DOHH2 (cell line): ENCODE measurements at regions not wholly inside any gene's neighbourhood (a gene's known extent, or its start where the extent isn't known, plus 50 kb on each side); places are given as distances from the start of the nearest gene placed in this dataset.

ENCODE experiments used
- H3F3A ChIP-seq: fragments of 200-600 bp; sonication (generic), shearing (Covaris generic); 2 replicates; pipeline ENCODE4 v1.6.0; 2016; ENCODE audit warnings: antibody characterized with exemption, mild to moderate bottlenecking; ENCODE audit not compliant: control insufficient read depth, insufficient read depth
- H3K27ac ChIP-seq: fragments of 200-600 bp; sonication (generic); 2 replicates; pipeline ENCODE4 v1.5.1; 2014; ENCODE audit warnings: low read depth, mild to moderate bottlenecking, low read length, moderate library complexity
- H3K27me3 ChIP-seq: fragments of 200-600 bp; sonication (generic); 2 replicates; pipeline ENCODE4 v1.6.1; 2014; ENCODE audit warnings: mild to moderate bottlenecking, low read length, mixed read lengths; ENCODE audit not compliant: control insufficient read depth
- H3K36me3 ChIP-seq: fragments of 200-600 bp; sonication (generic); 2 replicates; pipeline ENCODE4 v1.6.1; 2014; ENCODE audit warnings: mild to moderate bottlenecking, low read length, moderate library complexity, mixed read lengths; ENCODE audit not compliant: control insufficient read depth
- H3K4me1 ChIP-seq: fragments of 200-600 bp; sonication (generic); 2 replicates; pipeline ENCODE4 v1.6.1; 2014; ENCODE audit warnings: mild to moderate bottlenecking, low read length, mixed read lengths; ENCODE audit not compliant: control insufficient read depth
- H3K4me2 ChIP-seq: fragments of 200-600 bp; sonication (generic); 2 replicates; pipeline ENCODE4 v1.6.0; 2014; ENCODE audit warnings: mild to moderate bottlenecking, low read length, moderate library complexity
- H3K4me3 ChIP-seq: fragments of 200-600 bp; sonication (generic); 2 replicates; pipeline ENCODE4 v1.5.1; 2014; ENCODE audit warnings: mild to moderate bottlenecking, low read length, mixed read lengths
- H3K79me2 ChIP-seq: fragments of 200-600 bp; sonication (generic); 2 replicates; pipeline ENCODE4 v1.6.1; 2014; ENCODE audit warnings: mild to moderate bottlenecking, low read length, mixed read lengths; ENCODE audit not compliant: control insufficient read depth
- H3K9me2 ChIP-seq: fragments of 200-600 bp; sonication (generic); replicated peaks from 2 replicates; pipeline ENCODE4 v1.6.1; 2014; ENCODE audit warnings: mild to moderate bottlenecking, low read length, mixed read lengths; ENCODE audit not compliant: control insufficient read depth
- H3K9me3 ChIP-seq: fragments of 200-600 bp; sonication (generic); 2 replicates; pipeline ENCODE4 v1.6.1; 2014; ENCODE audit warnings: antibody characterized with exemption, low read length, mixed read lengths; ENCODE audit not compliant: control insufficient read depth, insufficient read depth
- H4K20me1 ChIP-seq: fragments of 200-600 bp; sonication (generic); 2 replicates; pipeline ENCODE4 v1.6.0; 2014; ENCODE audit warnings: low read depth, mild to moderate bottlenecking, antibody characterized with exemption, low read length, moderate library complexity; ENCODE audit not compliant: control insufficient read depth, insufficient read depth
- EZH2phosphoT487 ChIP-seq: fragments of 200-600 bp; sonication (generic); IDR thresholded peaks from 2 replicates; pipeline ENCODE4 v1.6.1; 2017; ENCODE audit warnings: borderline replicate concordance, mild to moderate bottlenecking, antibody characterized with exemption, low read length, moderate library complexity, mixed read lengths
- TF ChIP-seq, protein P1 (sequence below): fragments of 200-600 bp; sonication (generic); IDR thresholded peaks from one replicate; pipeline ENCODE4 v1.5.1; 2014; ENCODE audit warnings: antibody characterized with exemption, mild to moderate bottlenecking, low read depth, low read length; ENCODE audit not compliant: poor library complexity, severe bottlenecking

- no peaks in the 10 kb centered on the region for H3K9me3 ChIP-seq
- no peak for TF ChIP-seq EZH2phosphoT487
- TF ChIP-seq, protein P1, sequence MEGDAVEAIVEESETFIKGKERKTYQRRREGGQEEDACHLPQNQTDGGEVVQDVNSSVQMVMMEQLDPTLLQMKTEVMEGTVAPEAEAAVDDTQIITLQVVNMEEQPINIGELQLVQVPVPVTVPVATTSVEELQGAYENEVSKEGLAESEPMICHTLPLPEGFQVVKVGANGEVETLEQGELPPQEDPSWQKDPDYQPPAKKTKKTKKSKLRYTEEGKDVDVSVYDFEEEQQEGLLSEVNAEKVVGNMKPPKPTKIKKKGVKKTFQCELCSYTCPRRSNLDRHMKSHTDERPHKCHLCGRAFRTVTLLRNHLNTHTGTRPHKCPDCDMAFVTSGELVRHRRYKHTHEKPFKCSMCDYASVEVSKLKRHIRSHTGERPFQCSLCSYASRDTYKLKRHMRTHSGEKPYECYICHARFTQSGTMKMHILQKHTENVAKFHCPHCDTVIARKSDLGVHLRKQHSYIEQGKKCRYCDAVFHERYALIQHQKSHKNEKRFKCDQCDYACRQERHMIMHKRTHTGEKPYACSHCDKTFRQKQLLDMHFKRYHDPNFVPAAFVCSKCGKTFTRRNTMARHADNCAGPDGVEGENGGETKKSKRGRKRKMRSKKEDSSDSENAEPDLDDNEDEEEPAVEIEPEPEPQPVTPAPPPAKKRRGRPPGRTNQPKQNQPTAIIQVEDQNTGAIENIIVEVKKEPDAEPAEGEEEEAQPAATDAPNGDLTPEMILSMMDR = peak; percentile 28
- no peaks in the 10 kb centered on the region for H3K4me1 ChIP-seq
- no peak overlapping the region for H3K4me2 ChIP-seq
- H3K9me2 ChIP-seq = no peaks in the 10 kb centered on the region
- H4K20me1 ChIP-seq = no peaks in the 10 kb centered on the region
- no peak overlapping the region for H3K27ac ChIP-seq
- no peak overlapping the region for H3K4me3 ChIP-seq
- H3K27me3 ChIP-seq = no peaks in the 10 kb centered on the region
- H3F3A ChIP-seq = no peaks in the 10 kb centered on the region
- no peaks in the 10 kb centered on the region for H3K79me2 ChIP-seq
- H3K36me3 ChIP-seq = no peaks in the 10 kb centered on the region
Observed at GRCh38 chr13:47594833-47595232, 406.2 kb downstream of the SUCLA2 start.

- Histone ChIP-seq H3K4me2 (no peak overlapping the region), H3K9me2 (no peaks in the 10 kb centered on the region), H3K27ac (no peak overlapping the region), H3K9me3 (no peaks in the 10 kb centered on the region), H3K36me3 (no peaks in the 10 kb centered on the region), H3K27me3 (no peaks in the 10 kb centered on the region), H3K4me1 (no peaks in the 10 kb centered on the region), H4K20me1 (no peaks in the 10 kb centered on the region), H3K4me3 (no peak overlapping the region), H3F3A (no peaks in the 10 kb centered on the region), H3K79me2 (no peaks in the 10 kb centered on the region)
- TF ChIP-seq EZH2phosphoT487 = no peak
- TF ChIP-seq, protein P1 = no peak
Observed at GRCh38 chr13:47592256-47592655, 408.8 kb downstream of the SUCLA2 start.

- no peaks in the 10 kb centered on the region for H3K36me3 ChIP-seq
- H3K27me3 ChIP-seq = no peaks in the 10 kb centered on the region
- no peaks in the 10 kb centered on the region for H3K79me2 ChIP-seq
- H3K9me3 ChIP-seq = no peaks in the 10 kb centered on the region
- no peak overlapping the region for H3K27ac ChIP-seq
- no peaks in the 10 kb centered on the region for H3K4me1 ChIP-seq
- H3F3A ChIP-seq = no peaks in the 10 kb centered on the region
- no peak for TF ChIP-seq EZH2phosphoT487
- TF ChIP-seq, protein P1 = peak; percentile 29
- no peak overlapping the region for H3K4me2 ChIP-seq
- no peaks in the 10 kb centered on the region for H4K20me1 ChIP-seq
- no peak overlapping the region for H3K4me3 ChIP-seq
- H3K9me2 ChIP-seq = no peaks in the 10 kb centered on the region
Observed at GRCh38 chr13:47588676-47589075, 412.4 kb downstream of the SUCLA2 start.
